SK-N-MC (cell line): ENCODE measurements at regions not wholly inside any gene's neighbourhood (a gene's known extent, or its start where the extent isn't known, plus 50 kb on each side); places are given as distances from the start of the nearest gene placed in this dataset.

Source experiments
- DNase-seq: peaks from one replicate; pipeline ENCODE4 v3.0.0-alpha.2; 2011; ENCODE audit warnings: low read depth, low spot score
- H3K27ac ChIP-seq: fragments of 200-600 bp; sonication (generic); 2 replicates; pipeline ENCODE4 v1.5.1; 2016; ENCODE audit warnings: mixed run types
- H3K36me3 ChIP-seq: fragments of 200-600 bp; sonication (generic); 2 replicates; pipeline ENCODE4 v1.6.1; 2017; ENCODE audit warnings: antibody characterized with exemption, low read length, mixed read lengths; ENCODE audit not compliant: insufficient read depth
- H3K4me3 ChIP-seq: fragments of 200-600 bp; sonication (generic); 2 replicates; pipeline ENCODE4 v1.5.1; 2016
- H3K9ac ChIP-seq: fragments of 200-600 bp; sonication (generic); 2 replicates; pipeline ENCODE4 v1.8.0; 2017; ENCODE audit warnings: mixed run types, mixed read lengths; ENCODE audit not compliant: insufficient read length
- H3K9me3 ChIP-seq: fragments of 200-600 bp; sonication (generic); 2 replicates; pipeline ENCODE4 v1.6.1; 2017; ENCODE audit warnings: low read depth, mild to moderate bottlenecking, antibody characterized with exemption, low read length, moderate library complexity, mixed read lengths
- EZH2 ChIP-seq: fragments of 200-600 bp; sonication (generic); IDR thresholded peaks from one replicate; pipeline ENCODE4 v1.6.1; 2017; ENCODE audit warnings: antibody characterized with exemption
- FOXP2 ChIP-seq: optimal IDR thresholded peaks from 2 replicates; pipeline ENCODE3; 2011; ENCODE audit warnings: mild to moderate bottlenecking, moderate library complexity; ENCODE audit not compliant: insufficient read depth; ENCODE audit errors: extremely low read length, control extremely low read depth
- POLR2AphosphoS5 ChIP-seq: IDR thresholded peaks from 2 replicates; pipeline ENCODE4 v1.6.1; 2012; ENCODE audit warnings: mild to moderate bottlenecking, low read depth, low read length, borderline replicate concordance

DNA sequence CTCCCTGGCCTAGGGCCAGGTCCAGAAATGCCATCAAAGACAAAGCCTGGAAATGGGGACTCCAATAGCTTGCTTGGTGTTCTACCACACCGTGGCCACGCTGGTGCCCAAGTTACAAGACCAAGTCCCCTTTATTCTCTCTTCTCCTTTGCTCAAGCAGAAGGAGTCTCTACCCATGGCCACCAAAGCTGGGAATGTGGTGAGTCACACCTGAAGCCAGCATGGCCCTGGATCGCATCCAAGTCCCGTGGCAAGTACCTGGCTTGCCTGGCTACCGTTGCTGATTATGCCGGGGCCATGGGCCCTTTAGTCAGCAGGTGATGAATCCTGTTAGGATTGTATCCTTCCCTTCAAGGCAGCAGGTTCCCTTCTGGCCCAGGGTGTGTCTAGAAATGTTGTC is 260.0 kb downstream of the HAPSTR1 start:
- Histone ChIP-seq H3K9ac (no peak overlapping the region), H3K27ac (no peak overlapping the region), H3K9me3 (no peaks in the 10 kb centered on the region), H3K36me3 (no peaks in the 10 kb centered on the region), H3K4me3 (no peak overlapping the region)
- TF ChIP-seq POLR2AphosphoS5 (no peak), EZH2 (no peak), FOXP2 (no peak)
- DNase-seq: no peak

DNA sequence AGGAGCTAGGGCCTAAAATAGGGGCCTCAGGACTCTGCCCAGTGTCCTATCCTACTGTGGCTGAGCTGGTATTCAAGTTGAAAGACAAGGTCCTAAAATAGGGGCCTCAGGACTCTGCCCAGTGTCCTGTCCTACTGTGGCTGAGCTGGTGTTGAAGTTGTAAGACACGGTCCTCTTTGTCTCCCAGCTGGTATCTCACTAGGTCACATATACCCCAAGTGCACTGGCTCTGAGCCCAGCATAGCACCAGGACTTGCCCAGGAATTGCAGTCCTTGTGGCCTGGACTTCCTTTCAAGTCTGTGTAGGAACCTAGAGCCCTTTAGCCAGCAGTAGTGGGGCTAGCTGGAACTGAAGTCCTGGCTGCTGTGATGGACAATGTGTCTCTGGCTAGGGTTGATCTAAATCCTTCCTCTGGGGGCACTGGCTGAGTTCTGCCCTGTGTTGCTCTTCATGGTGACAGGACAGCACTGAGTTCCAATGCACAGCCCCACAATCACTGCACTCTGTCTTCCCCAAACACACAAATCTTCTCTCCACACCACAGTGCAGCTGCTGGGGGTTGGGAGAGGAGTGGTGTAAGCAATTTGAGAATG is 260.5 kb downstream of the HAPSTR1 start:
- no peak overlapping the region for H3K4me3 ChIP-seq
- no peaks in the 10 kb centered on the region for H3K9me3 ChIP-seq
- no peak for DNase-seq
- TF ChIP-seq POLR2AphosphoS5: no peak
- no peak for TF ChIP-seq EZH2
- no peak for TF ChIP-seq FOXP2
- H3K9ac ChIP-seq: no peak overlapping the region
- no peaks in the 10 kb centered on the region for H3K36me3 ChIP-seq
- no peak overlapping the region for H3K27ac ChIP-seq

DNA sequence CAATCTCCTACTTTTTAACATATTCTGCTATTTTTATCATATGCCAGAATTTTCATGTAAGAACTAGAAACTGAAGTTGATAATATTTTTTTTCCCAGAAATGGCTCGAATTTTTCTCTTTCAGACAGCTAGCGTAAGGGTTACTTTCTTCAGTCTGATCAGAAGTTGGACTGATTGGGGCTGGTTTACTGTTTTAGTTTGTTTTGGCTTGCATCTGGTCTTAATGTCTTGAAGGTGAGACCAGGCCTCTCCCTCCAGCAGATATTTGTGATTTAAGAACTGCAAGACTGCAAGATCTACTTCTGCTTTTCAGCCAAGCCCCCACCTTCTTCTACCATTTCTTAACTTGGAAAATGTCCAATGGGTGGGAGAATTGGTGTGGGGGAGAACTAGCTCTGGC is 266.4 kb downstream of the HAPSTR1 start:
- DNase-seq: no peak

DNA sequence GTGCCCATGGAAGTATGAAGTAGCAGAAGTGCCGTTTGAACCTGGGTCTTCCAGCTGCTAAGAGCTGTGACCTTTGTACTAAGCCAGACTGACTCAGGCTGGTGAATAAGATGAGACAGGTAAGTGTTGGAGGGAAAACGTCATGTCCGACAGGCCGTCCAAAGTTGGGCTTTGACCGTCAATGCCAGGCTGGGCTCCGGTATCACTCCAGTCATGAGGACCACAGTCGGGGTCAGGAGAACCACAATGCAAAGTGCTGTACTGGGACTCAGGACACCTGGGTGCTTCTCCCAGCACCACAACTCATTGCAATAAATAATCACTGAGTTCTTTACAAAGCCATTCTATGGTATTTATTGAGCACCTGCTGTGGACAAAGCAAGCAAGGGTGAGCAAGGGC is 268.6 kb downstream of the HAPSTR1 start:
- H3K36me3 ChIP-seq: no peaks in the 10 kb centered on the region
- no peak for DNase-seq
- H3K9ac ChIP-seq: no peak overlapping the region
- H3K27ac ChIP-seq: no peak overlapping the region
- no peak for TF ChIP-seq FOXP2
- TF ChIP-seq POLR2AphosphoS5: no peak
- TF ChIP-seq EZH2: no peak
- no peak overlapping the region for H3K4me3 ChIP-seq
- H3K9me3 ChIP-seq: no peaks in the 10 kb centered on the region

More for the DNA sequence above, 266.4 kb downstream of the HAPSTR1 start:
- Histone ChIP-seq H3K9me3 (no peaks in the 10 kb centered on the region), H3K27ac (no peak overlapping the region), H3K36me3 (no peaks in the 10 kb centered on the region), H3K4me3 (no peak overlapping the region), H3K9ac (no peak overlapping the region)
- no peak for TF ChIP-seq POLR2AphosphoS5
- no peak for TF ChIP-seq FOXP2
- TF ChIP-seq EZH2: no peak

DNA sequence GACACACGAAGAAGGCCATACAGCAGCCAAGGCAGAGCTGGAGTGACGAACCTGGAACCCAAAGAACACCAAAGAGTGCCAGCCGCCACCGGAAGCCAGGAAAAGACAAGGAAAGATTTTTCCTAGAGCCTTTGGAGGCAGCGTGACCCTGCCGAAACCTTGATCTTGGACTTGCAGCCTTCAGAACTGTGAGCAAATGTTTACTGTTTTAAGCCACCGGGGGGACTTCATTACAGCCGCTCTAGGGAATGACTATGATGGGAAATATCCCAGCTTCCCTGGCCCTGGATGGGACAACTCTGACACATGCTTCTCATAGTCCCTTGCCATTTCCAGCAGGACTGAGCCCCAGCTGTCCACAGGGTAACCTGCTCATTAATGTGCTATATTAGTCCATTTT is 270.6 kb downstream of the HAPSTR1 start:
- Histone ChIP-seq H3K4me3 (no peak overlapping the region), H3K36me3 (no peaks in the 10 kb centered on the region), H3K9me3 (no peaks in the 10 kb centered on the region), H3K9ac (no peak overlapping the region), H3K27ac (no peak overlapping the region)
- TF ChIP-seq EZH2: no peak
- no peak for TF ChIP-seq POLR2AphosphoS5
- TF ChIP-seq FOXP2: no peak
- DNase-seq: no peak

DNA sequence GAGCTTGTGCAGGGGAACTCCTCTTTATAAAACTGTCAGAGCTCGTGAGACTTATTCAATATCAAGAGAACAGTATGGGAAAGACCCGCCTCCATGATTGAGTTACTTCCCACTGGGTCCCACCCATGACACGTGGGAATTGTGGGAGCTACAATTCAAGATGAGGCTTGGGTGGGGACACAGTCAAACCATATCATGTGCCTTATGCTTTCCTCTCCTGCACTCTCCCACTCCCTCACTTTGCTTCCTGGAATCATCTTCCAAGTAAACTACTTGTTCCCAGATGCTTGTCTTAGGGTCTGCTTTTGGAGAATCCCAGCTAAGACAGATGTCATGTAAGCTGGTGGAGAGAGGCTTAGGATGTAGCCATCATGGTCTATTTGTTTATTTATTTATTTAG is 271.2 kb downstream of the HAPSTR1 start:
- Histone ChIP-seq H3K36me3 (no peaks in the 10 kb centered on the region), H3K9ac (no peak overlapping the region), H3K9me3 (no peaks in the 10 kb centered on the region), H3K4me3 (no peak overlapping the region), H3K27ac (no peak overlapping the region)
- TF ChIP-seq FOXP2 (no peak), POLR2AphosphoS5 (no peak), EZH2 (no peak)
- no peak for DNase-seq

DNA sequence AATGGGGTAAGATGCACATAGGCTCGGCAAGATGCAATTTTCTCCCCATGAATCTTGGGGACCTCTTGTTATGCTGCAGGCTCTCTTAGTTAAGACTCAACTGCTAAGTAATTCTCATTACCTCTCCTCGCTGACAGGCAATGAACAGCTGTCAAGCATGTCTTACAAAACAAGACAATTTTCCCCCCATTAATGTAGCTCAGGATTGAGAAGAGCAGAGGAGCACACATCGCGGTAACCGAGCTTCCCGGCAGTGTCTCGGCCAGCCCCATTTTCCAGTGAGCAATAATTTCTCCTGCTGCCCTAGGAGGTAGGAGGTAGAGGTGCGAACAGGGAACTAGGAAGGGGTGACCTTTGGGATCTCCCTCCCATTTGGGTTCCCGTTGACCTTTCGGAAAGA is 272.1 kb downstream of the HAPSTR1 start:
- Histone ChIP-seq H3K4me3 (no peak overlapping the region), H3K9me3 (no peaks in the 10 kb centered on the region), H3K36me3 (no peaks in the 10 kb centered on the region), H3K27ac (no peak overlapping the region), H3K9ac (no peak overlapping the region)
- DNase-seq: no peak
- TF ChIP-seq FOXP2 (no peak), EZH2 (no peak), POLR2AphosphoS5 (no peak)

DNA sequence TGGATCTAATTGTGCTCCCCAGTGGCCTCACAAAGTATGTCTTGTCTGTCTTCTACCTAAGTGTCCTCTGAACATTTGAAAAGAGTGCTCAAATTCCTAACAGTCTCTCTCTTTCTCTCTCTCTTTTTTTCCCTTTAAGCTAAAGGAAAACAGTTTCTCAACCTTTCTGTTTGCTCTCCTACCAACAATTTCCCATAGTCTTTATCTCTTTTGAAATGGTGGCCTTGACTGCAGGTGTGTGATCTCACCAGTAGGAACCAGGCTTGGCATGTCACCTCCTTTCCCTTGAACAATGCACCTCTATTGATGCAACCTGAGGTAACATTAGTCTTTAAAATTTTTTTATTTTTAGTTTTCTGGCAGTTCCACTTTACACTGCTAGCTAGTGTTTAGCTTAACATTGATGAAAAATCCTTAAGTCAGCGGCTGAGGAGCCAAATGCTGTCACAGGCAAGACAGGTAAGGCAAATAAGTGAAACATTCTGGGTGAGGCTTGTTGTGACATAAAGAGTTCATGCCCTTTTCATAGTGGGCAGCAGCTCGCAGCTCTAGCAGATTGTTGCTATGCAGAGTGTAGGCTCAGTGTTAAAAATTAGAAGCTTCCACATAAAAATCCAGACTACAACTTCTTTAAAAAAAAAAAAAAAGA is 273.4 kb downstream of the HAPSTR1 start:
- DNase-seq: no peak
- Histone ChIP-seq H3K27ac (no peak overlapping the region), H3K36me3 (no peaks in the 10 kb centered on the region), H3K9me3 (no peaks in the 10 kb centered on the region), H3K9ac (no peak overlapping the region), H3K4me3 (no peak overlapping the region)
- no peak for TF ChIP-seq EZH2
- no peak for TF ChIP-seq FOXP2
- TF ChIP-seq POLR2AphosphoS5: no peak

DNA sequence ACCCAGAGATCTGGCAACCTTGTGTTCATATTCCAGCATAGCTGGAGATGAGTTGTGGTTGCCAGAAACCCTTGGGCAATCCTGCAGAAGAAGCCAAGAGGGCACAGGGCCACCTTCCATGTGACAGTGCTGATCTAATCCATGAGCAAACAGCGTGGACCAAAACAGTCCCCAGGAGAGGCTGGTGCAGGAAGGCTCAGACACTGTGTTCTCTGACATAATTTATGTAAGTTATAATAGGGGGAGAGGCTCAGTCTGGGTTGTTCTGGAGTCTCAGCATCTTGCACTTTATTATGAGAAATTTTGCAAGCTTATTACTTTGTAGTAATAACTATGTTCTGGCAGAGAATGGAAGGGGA is 273.9 kb downstream of the HAPSTR1 start:
- no peak for DNase-seq
- Histone ChIP-seq H3K9ac (no peak overlapping the region), H3K9me3 (no peaks in the 10 kb centered on the region), H3K4me3 (no peak overlapping the region), H3K27ac (no peak overlapping the region), H3K36me3 (no peaks in the 10 kb centered on the region)
- TF ChIP-seq POLR2AphosphoS5 (no peak), FOXP2 (no peak), EZH2 (no peak)
